ENCODE measurements at regions not wholly inside any gene's neighbourhood (a gene's known extent, or its start where the extent isn't known, plus 50 kb on each side); places are given as distances from the start of the nearest gene placed in this dataset.

- Mint-ChIP-seq H3K27ac (no peak overlapping the region), H3K27me3 (no peaks in the 10 kb centered on the region), H3K9me3 (no peaks in the 10 kb centered on the region), H3K4me1 (ENCODE audit: low read depth) (no peaks in the 10 kb centered on the region), H3K36me3 (ENCODE audit: low read depth) (no peaks in the 10 kb centered on the region), H3K4me3 (no peak overlapping the region)
- DNase-seq, result no peak
These were observed 50.3 kb downstream of the BMAL2 start for GRCh38 chr12:27382924-27383323.

DNA sequence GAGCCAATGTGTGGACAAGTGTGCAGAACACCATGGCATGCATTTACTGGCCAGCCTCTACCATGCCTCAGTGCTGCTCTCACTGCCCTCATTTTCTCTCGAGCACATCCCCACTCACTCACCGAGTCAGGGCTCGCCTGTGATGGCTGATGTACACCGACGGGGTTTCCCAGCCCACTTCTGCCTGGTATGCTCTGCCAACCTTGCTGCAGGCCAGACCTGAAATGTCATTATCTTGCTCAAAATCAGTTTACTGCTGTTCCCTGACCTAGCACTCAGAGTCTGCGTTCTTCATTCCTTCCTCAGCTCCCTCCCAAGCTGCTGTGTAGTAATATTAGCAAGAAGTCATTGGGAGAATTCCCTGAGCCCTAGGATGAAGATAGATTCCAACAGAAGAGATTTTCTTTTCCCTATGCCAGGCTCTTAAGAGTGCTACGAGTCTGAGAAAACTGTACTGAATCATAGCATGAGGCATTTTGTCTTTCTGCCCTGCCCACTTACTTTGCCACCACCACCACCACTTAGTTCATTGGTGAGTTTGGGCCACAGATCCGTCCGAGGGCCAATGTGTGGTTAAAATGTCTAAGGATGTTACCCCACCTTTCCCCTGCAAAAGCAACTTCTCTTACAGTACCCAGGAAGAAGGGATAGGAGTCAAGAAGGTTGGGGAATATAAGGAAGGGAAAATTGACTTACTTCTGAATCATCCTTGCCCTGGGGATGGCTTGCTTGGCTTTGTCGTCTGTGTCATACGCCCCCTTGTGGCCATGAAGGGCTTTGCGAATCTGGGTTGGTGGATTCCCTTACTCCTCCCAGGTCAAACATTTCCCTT, 51.0 kb downstream of the BMAL2 start:
- peak; percentile 71 for DNase-seq
- Mint-ChIP-seq H3K4me3 (no peak overlapping the region), H3K27me3 (peaks cover 4% of the 10 kb centered on the region), H3K4me1 (ENCODE audit: low read depth) (no peaks in the 10 kb centered on the region), H3K9me3 (no peaks in the 10 kb centered on the region), H3K36me3 (ENCODE audit: low read depth) (no peaks in the 10 kb centered on the region), H3K27ac (no peak overlapping the region)

DNA sequence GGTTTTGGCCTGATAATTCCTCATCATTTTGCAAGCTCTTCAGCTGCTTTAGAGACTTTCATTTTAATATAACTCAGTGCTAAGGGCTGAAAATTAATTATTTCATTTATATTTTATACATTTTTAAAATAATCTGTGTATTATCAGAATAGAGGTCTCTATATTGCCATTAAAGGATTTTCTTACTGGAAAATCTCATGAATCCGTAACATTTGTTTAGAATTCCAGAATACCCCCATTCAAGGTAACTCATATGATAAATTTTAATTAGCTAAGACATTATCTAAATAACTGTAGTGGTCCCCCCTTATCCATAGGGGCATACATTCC, 51.6 kb downstream of the BMAL2 start:
- H3K9me3 Mint-ChIP-seq, result no peaks in the 10 kb centered on the region
- no peaks in the 10 kb centered on the region for H3K4me1 Mint-ChIP-seq (ENCODE audit: low read depth)
- DNase-seq, result no peak
- H3K27ac Mint-ChIP-seq, result no peak overlapping the region
- H3K27me3 Mint-ChIP-seq, result peaks cover 4% of the 10 kb centered on the region
- no peak overlapping the region for H3K4me3 Mint-ChIP-seq
- H3K36me3 Mint-ChIP-seq (ENCODE audit: low read depth), result no peaks in the 10 kb centered on the region

GRCh38 chr12:27385766-27386564, 53.3 kb downstream of the BMAL2 start:
- Mint-ChIP-seq H3K4me3 (no peak overlapping the region), H3K27me3 (peaks cover 4% of the 10 kb centered on the region), H3K9me3 (no peaks in the 10 kb centered on the region), H3K4me1 (ENCODE audit: low read depth) (no peaks in the 10 kb centered on the region), H3K36me3 (ENCODE audit: low read depth) (no peaks in the 10 kb centered on the region), H3K27ac (no peak overlapping the region)
- no peak for DNase-seq

- no peak overlapping the region for H3K4me3 Mint-ChIP-seq
- H3K9me3 Mint-ChIP-seq, result no peaks in the 10 kb centered on the region
- no peaks in the 10 kb centered on the region for H3K36me3 Mint-ChIP-seq (ENCODE audit: low read depth)
- H3K4me1 Mint-ChIP-seq (ENCODE audit: low read depth), result no peaks in the 10 kb centered on the region
- peaks cover 7% of the 10 kb centered on the region for H3K27me3 Mint-ChIP-seq
- H3K27ac Mint-ChIP-seq, result no peak overlapping the region
- no peak for DNase-seq
These were observed 54.8 kb downstream of the BMAL2 start for GRCh38 chr12:27387473-27387872.

DNA sequence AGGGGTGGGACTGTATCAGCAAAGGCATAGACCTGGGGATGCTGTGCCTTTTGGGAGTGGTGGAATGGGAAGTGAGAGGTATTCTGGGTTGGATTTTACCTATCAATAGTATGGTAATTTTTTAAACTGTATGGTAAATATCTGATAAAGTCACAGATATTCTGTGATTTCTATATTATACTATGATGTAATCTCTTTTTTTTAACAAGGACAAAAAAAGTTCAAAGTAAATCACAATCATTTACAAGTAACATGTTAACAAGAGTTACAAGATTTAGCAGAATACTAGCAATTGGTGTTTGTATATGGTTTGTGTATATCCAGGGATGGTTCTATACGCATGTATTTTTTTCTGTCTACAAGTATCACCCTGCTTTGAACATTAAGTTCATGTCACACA, 56.0 kb downstream of the BMAL2 start:
- Mint-ChIP-seq H3K4me1 (ENCODE audit: low read depth) (no peaks in the 10 kb centered on the region), H3K4me3 (no peak overlapping the region), H3K9me3 (no peaks in the 10 kb centered on the region), H3K27ac (no peak overlapping the region), H3K36me3 (ENCODE audit: low read depth) (no peaks in the 10 kb centered on the region), H3K27me3 (peaks cover 7% of the 10 kb centered on the region)
- no peak for DNase-seq

GRCh38 chr12:27394676-27395075, 51.9 kb upstream of the SMCO2 start:
- H3K9me3 Mint-ChIP-seq, result no peaks in the 10 kb centered on the region
- H3K4me1 Mint-ChIP-seq (ENCODE audit: low read depth), result no peaks in the 10 kb centered on the region
- H3K36me3 Mint-ChIP-seq (ENCODE audit: low read depth), result no peaks in the 10 kb centered on the region

GRCh38 chr12:27396216-27396815, 50.2 kb upstream of the SMCO2 start:
- Mint-ChIP-seq H3K27ac (no peak overlapping the region), H3K36me3 (ENCODE audit: low read depth) (no peaks in the 10 kb centered on the region), H3K4me3 (no peak overlapping the region), H3K4me1 (ENCODE audit: low read depth) (no peaks in the 10 kb centered on the region), H3K27me3 (peaks cover 9% of the 10 kb centered on the region), H3K9me3 (no peaks in the 10 kb centered on the region)
- DNase-seq, result no peak

More at GRCh38 chr12:27394676-27395075, 51.9 kb upstream of the SMCO2 start:
- H3K27ac Mint-ChIP-seq, result no peak overlapping the region
- no peak for DNase-seq
- H3K27me3 Mint-ChIP-seq, result peaks cover 6% of the 10 kb centered on the region
- no peak overlapping the region for H3K4me3 Mint-ChIP-seq
